Left lung (tissue), 4 donors: ENCODE measurements at regions not wholly inside any gene's neighbourhood (a gene's known extent, or its start where the extent isn't known, plus 50 kb on each side); places are given as distances from the start of the nearest gene placed in this dataset.

Source experiments
- ATAC-seq: fragments of 200-7000 bp; cut with Tn5 transposase; one replicate; pipeline ENCODE4 v1.9.1; 2020; ENCODE audit warnings: moderate library complexity
- DNase-seq, 4 donors: peaks; one replicate each; pipeline ENCODE4 v3.0.0-alpha.2; 2013 to 2020
- H3K27ac ChIP-seq, 2 donors: fragments of 200-600 bp; sonication (generic) in 1 of 2; one replicate each; pipeline versions ENCODE4 v1.5.0 to v1.8.0; 2020 to 2021
- H3K27me3 ChIP-seq, 2 donors: fragments of 200-600 bp; sonication (generic) in 1 of 2; one replicate each; pipeline versions ENCODE4 v1.5.0 to v1.8.0; 2020 to 2021
- H3K36me3 ChIP-seq, 2 donors: fragments of 200-600 bp; sonication (generic) in 1 of 2; one replicate each; pipeline versions ENCODE4 v1.5.0 to v1.8.0; 2020 to 2021
- H3K4me1 ChIP-seq, 2 donors: fragments of 200-600 bp; one replicate each; pipeline ENCODE4 v1.8.0; 2021
- H3K4me3 ChIP-seq, 2 donors: fragments of 200-600 bp; sonication (generic) in 1 of 2; one replicate each; pipeline versions ENCODE4 v1.5.0 to v1.8.0; 2020 to 2021; ENCODE audit warnings: mild to moderate bottlenecking in 1 of 2
- H3K9me3 ChIP-seq, 2 donors: fragments of 200-600 bp; sonication (generic) in 1 of 2; one replicate each; pipeline versions ENCODE4 v1.5.0 to v1.8.0; 2020 to 2021
- CTCF ChIP-seq, 2 donors: fragments of 200-600 bp; sonication (generic) in 1 of 2; IDR thresholded peaks; one replicate each; pipeline versions ENCODE4 v1.5.0 to v1.8.0; 2021; ENCODE audit warnings: antibody characterized with exemption in 2 of 2
- intact Hi-C, 2 donors: fragments of 100-400 bp; cut with DNase I; formaldehyde crosslinking; loops; one replicate each; pipeline versions ENCODE4 v1.11.2 to v1.14.2; 2022
- donor health status: DM: no; HTN: yes; CAD: no.
- donor health status: DM: no; HTN: no; CAD: no.

DNA sequence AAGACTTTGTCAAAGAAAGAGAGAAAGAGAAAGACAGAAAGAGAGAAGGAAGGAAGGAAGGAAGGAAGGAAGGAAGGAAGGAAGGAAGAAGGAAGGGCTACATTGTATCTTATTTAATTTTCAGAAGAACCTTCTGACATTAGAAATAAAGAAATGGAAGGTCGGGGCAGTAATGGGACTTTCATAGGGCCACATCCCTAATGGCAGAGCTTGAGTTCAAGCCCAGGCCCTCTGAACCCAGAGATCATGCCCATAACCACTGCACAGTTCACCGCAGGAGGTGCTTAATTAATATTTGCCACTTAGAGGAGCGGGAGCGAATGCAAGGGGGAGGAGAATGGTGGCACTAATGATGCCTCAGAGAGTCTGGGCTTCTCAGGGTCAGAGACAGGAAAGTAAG lies 233.3 kb downstream of the MN1 start:
- peaks cover 0 to 23% of the 10 kb centered on the region in 2 donors for H3K27me3 ChIP-seq
- ATAC-seq (no peak), DNase-seq (no peak)
- H3K4me1 ChIP-seq: no peaks in the 10 kb centered on the region
- H3K36me3 ChIP-seq: no peaks in the 10 kb centered on the region
- H3K27ac ChIP-seq: no peak overlapping the region
- H3K4me3 ChIP-seq: no peak overlapping the region
- intact Hi-C loops: no loop called here
- TF ChIP-seq CTCF (IDR thresholded peaks at IDR 0.05): no peak
- H3K9me3 ChIP-seq: peaks cover 0 to 4% of the 10 kb centered on the region in 2 donors

GRCh38 chr22:27571463-27572277 lies 229.9 kb downstream of the MN1 start:
- Histone ChIP-seq H3K4me1 (peaks cover 0 to 6% of the 10 kb centered on the region in 2 donors), H3K4me3 (no peak overlapping the region), H3K27ac (no peak overlapping the region), H3K36me3 (no peaks in the 10 kb centered on the region), H3K27me3 (peaks cover 0 to 43% of the 10 kb centered on the region in 2 donors), H3K9me3 (peaks cover 0 to 4% of the 10 kb centered on the region in 2 donors)
- no peak for TF ChIP-seq CTCF (IDR thresholded peaks at IDR 0.05)
- ATAC-seq: no peak
- DNase-seq: no peak
- intact Hi-C loops: no loop called here

GRCh38 chr22:27572278-27572666 lies 229.3 kb downstream of the MN1 start:
- Histone ChIP-seq H3K4me3 (no peak overlapping the region), H3K4me1 (peaks cover 0 to 8% of the 10 kb centered on the region in 2 donors), H3K27me3 (peaks cover 0 to 43% of the 10 kb centered on the region in 2 donors), H3K36me3 (no peaks in the 10 kb centered on the region), H3K9me3 (peaks cover 0 to 4% of the 10 kb centered on the region in 2 donors), H3K27ac (no peak overlapping the region)
- TF ChIP-seq CTCF (IDR thresholded peaks at IDR 0.05): no peak
- intact Hi-C loops: no loop called here
- ATAC-seq (no peak), DNase-seq (no peak)

DNA sequence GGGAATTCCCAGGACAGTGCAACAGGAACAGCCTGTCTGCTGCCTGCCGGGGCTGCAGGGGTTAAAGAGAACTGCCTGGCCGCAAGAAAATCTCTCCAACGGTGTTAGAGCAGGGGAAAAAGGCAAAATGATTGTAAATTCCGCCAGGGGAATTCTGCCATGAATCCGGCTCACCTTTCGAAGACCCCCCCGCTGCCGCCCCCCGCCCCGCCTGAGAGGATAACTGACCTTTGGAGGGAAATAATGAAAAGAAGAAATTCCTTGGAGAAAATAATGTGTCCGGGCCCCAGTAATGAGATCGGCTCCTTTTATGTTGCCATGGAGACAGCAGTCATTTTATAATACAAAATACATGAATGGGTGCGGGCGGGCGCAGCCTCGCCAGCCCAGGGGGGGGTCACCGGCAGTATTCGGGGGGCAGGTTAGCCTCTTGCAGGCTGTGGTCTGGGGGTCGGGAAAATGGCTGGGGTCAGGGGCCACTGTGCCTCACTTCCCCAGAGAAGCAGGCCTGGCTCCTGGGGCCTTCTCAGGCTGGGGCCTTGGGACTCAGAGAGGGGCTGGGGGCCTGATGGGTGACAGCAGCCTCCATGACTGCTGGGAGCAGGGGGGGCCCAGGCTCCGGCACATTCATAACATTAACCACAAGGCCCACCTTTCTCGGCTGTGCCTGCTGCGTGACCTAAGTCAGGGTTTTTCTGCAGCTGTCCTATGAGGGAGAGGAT lies 228.1 kb downstream of the MN1 start:
- peaks cover 0 to 8% of the 10 kb centered on the region in 2 donors for H3K4me1 ChIP-seq
- intact Hi-C loops: no loop called here
- no peaks in the 10 kb centered on the region for H3K36me3 ChIP-seq
- no peak overlapping the region for H3K27ac ChIP-seq
- no peak overlapping the region for H3K4me3 ChIP-seq
- TF ChIP-seq CTCF (IDR thresholded peaks at IDR 0.05): no peak
- H3K27me3 ChIP-seq: peaks cover 0 to 52% of the 10 kb centered on the region in 2 donors
- peaks cover 0 to 4% of the 10 kb centered on the region in 2 donors for H3K9me3 ChIP-seq
- DNase-seq (no peak), ATAC-seq (no peak)

GRCh38 chr22:27574002-27574366 lies 227.6 kb downstream of the MN1 start:
- intact Hi-C loops: no loop called here
- H3K4me1 ChIP-seq: peaks cover 0 to 8% of the 10 kb centered on the region in 2 donors
- no peak overlapping the region for H3K27ac ChIP-seq
- peaks cover 0 to 52% of the 10 kb centered on the region in 2 donors for H3K27me3 ChIP-seq
- TF ChIP-seq CTCF (IDR thresholded peaks at IDR 0.05): no peak
- DNase-seq: no peak
- H3K36me3 ChIP-seq: no peaks in the 10 kb centered on the region
- peaks cover 0 to 4% of the 10 kb centered on the region in 2 donors for H3K9me3 ChIP-seq
- ATAC-seq: no peak
- H3K4me3 ChIP-seq: no peak overlapping the region
